ENCODE measurements at regions not wholly inside any gene's neighbourhood (a gene's known extent, or its start where the extent isn't known, plus 50 kb on each side); places are given as distances from the start of the nearest gene placed in this dataset.

- Mint-ChIP-seq H3K27me3 (ENCODE audit: low read depth) (no peaks in the 10 kb centered on the region), H3K4me3 (no peak overlapping the region), H3K36me3 (peaks cover 10% of the 10 kb centered on the region), H3K9me3 (peaks cover 34% of the 10 kb centered on the region), H3K27ac (no peak overlapping the region), H3K4me1 (peaks cover 3% of the 10 kb centered on the region)
- ATAC-seq (no peak), DNase-seq (ENCODE audit: low spot score) (no peak)
- TF ChIP-seq TEAD1 (CRISPR knock-in tag; IDR thresholded peaks at IDR 0.05) (no peak), CREB1 (CRISPR knock-in tag; IDR thresholded peaks at IDR 0.05) (no peak), MXD4 (CRISPR knock-in tag; IDR thresholded peaks at IDR 0.05; ENCODE audit: borderline replicate concordance) (no peak), OVOL2 (CRISPR knock-in tag; IDR thresholded peaks at IDR 0.05; ENCODE audit: borderline replicate concordance) (no peak)
- ChIA-PET POLR2A (no interaction called here), CTCF (interaction anchor here (1.3 kb wide), 1 partner anchor 13 kb away, joined by 3 read pairs; no protein-coding TSS in a partner anchor)
These were observed 1061.0 kb upstream of the WWC1 start for GRCh38 chr5:167230414-167230813.

- Mint-ChIP-seq H3K4me3 (no peak overlapping the region), H3K27ac (no peak overlapping the region), H3K4me1 (peaks cover 3% of the 10 kb centered on the region), H3K9me3 (peaks cover 41% of the 10 kb centered on the region), H3K36me3 (peaks cover 18% of the 10 kb centered on the region), H3K27me3 (ENCODE audit: low read depth) (no peaks in the 10 kb centered on the region)
- ChIA-PET CTCF (interaction anchor here (1.2 kb wide), 1 partner anchor 13 kb away, joined by 3 read pairs; no protein-coding TSS in a partner anchor), POLR2A (no interaction called here)
- TF ChIP-seq FOXK1 (CRISPR knock-in tag; IDR thresholded peaks at IDR 0.05) (no peak), ARID4B (CRISPR knock-in tag; IDR thresholded peaks at IDR 0.05; ENCODE audit: borderline replicate concordance) (no peak), NFATC4 (CRISPR knock-in tag; IDR thresholded peaks at IDR 0.05) (no peak)
- ATAC-seq (no peak), DNase-seq (ENCODE audit: low spot score) (no peak)
These were observed 1058.7 kb upstream of the WWC1 start for GRCh38 chr5:167232675-167233311.

GRCh38 chr5:167233507-167234220 lies 1057.8 kb upstream of the WWC1 start:
- Mint-ChIP-seq H3K27me3 (ENCODE audit: low read depth) (no peaks in the 10 kb centered on the region), H3K4me1 (peaks cover 3% of the 10 kb centered on the region), H3K4me3 (no peak overlapping the region), H3K27ac (no peak overlapping the region), H3K9me3 (peaks cover 37% of the 10 kb centered on the region), H3K36me3 (peaks cover 15% of the 10 kb centered on the region)
- TF ChIP-seq ERG (CRISPR knock-in tag; IDR thresholded peaks at IDR 0.05) (no peak), SMAD4 (CRISPR knock-in tag; IDR thresholded peaks at IDR 0.05) (no peak), PRRX2 (CRISPR knock-in tag; IDR thresholded peaks at IDR 0.05) (no peak), FOXP4 (CRISPR knock-in tag; IDR thresholded peaks at IDR 0.05) (no peak)
- ATAC-seq (no peak), DNase-seq (ENCODE audit: low spot score) (no peak)
- ChIA-PET POLR2A (no interaction called here), CTCF (interaction anchor here (1.2 kb wide), 1 partner anchor 12 kb away, joined by 3 read pairs; no protein-coding TSS in a partner anchor)
